ENCODE measurements at regions not wholly inside any gene's neighbourhood (a gene's known extent, or its start where the extent isn't known, plus 50 kb on each side); places are given as distances from the start of the nearest gene placed in this dataset.

- ATAC-seq = peak in 3 of 4 donors; percentile 30 to 61 (median 35)
- no peaks in the 10 kb centered on the region for H3K9me3 ChIP-seq
- no peaks in the 10 kb centered on the region for H3K36me3 ChIP-seq
- intact Hi-C loops (cut with DNase I) = no loop called here
- no peak overlapping the region for H3K4me3 ChIP-seq
- DNase-seq = no peak
- no peak for TF ChIP-seq CTCF (IDR thresholded peaks at IDR 0.05)
- no peak for FAIRE-seq
- no peaks in the 10 kb centered on the region for H3K27me3 ChIP-seq
- 45 to 46% methylated on average over 2 of the region's 2 CpGs for WGBS, 2 donors
- no peaks in the 10 kb centered on the region for H3K4me1 ChIP-seq
- H3K27ac ChIP-seq = no peak overlapping the region
Measured at GRCh38 chr6:133764008-133764753, 124.7 kb upstream of the TCF21 start.

- FAIRE-seq = no peak
- 25 to 57% methylated on average over 2 of the region's 2 CpGs for WGBS, 2 donors
Measured at GRCh38 chr6:133764754-133765208, 124.1 kb upstream of the TCF21 start.

GRCh38 chr6:133767357-133767970 lies 121.4 kb upstream of the TCF21 start:
- Histone ChIP-seq H3K36me3 (no peaks in the 10 kb centered on the region), H3K4me1 (no peaks in the 10 kb centered on the region), H3K4me3 (no peak overlapping the region), H3K9me3 (no peaks in the 10 kb centered on the region), H3K27me3 (no peaks in the 10 kb centered on the region), H3K27ac (no peak overlapping the region)
- no peak for TF ChIP-seq CTCF (IDR thresholded peaks at IDR 0.05)
- no peak for ATAC-seq
- FAIRE-seq = no peak
- 59 to 68% methylated on average over 3 of the region's 3 CpGs for WGBS, 2 donors
- DNase-seq = no peak
- intact Hi-C loops (cut with DNase I) = no loop called here

More at GRCh38 chr6:133764754-133765208, 124.1 kb upstream of the TCF21 start:
- no peaks in the 10 kb centered on the region for H3K4me1 ChIP-seq
- TF ChIP-seq CTCF (IDR thresholded peaks at IDR 0.05) = no peak
- intact Hi-C loops (cut with DNase I) = no loop called here
- peak in 1 of 4 donors; percentile 54 for ATAC-seq
- no peaks in the 10 kb centered on the region for H3K36me3 ChIP-seq
- no peaks in the 10 kb centered on the region for H3K27me3 ChIP-seq
- no peak overlapping the region for H3K27ac ChIP-seq
- H3K9me3 ChIP-seq = no peaks in the 10 kb centered on the region
- H3K4me3 ChIP-seq = no peak overlapping the region
- DNase-seq = no peak

GRCh38 chr6:133768656-133769295 lies 120.1 kb upstream of the TCF21 start:
- 24 to 26% methylated on average over 5 of the region's 5 CpGs for WGBS, 2 donors
- intact Hi-C loops (cut with DNase I) = no loop called here
- Histone ChIP-seq H3K27ac (no peak overlapping the region), H3K4me3 (no peak overlapping the region), H3K36me3 (no peaks in the 10 kb centered on the region), H3K27me3 (no peaks in the 10 kb centered on the region), H3K4me1 (no peaks in the 10 kb centered on the region), H3K9me3 (no peaks in the 10 kb centered on the region)
- FAIRE-seq (no peak), DNase-seq (peak in 1 of 6 donors; percentile 65), ATAC-seq (no peak)
- TF ChIP-seq CTCF (IDR thresholded peaks at IDR 0.05) = no peak
